Amniotic epithelial cell (primary cell): ENCODE measurements at regions not wholly inside any gene's neighbourhood (a gene's known extent, or its start where the extent isn't known, plus 50 kb on each side); places are given as distances from the start of the nearest gene placed in this dataset.

Experiments
- DNase-seq: peaks from one replicate; pipeline ENCODE4 v3.0.0-alpha.2; 2010; ENCODE audit warnings: low read depth

- DNase-seq: no peak
Measured at GRCh38 chr4:20643631-20644030, 56.6 kb upstream of the PACRGL start.

GRCh38 chr4:20645236-20645635, 55.0 kb upstream of the PACRGL start:
- no peak for DNase-seq

- no peak for DNase-seq
Measured at GRCh38 chr4:20646287-20646686, 54.0 kb upstream of the PACRGL start.
